ENCODE measurements at regions not wholly inside any gene's neighbourhood (a gene's known extent, or its start where the extent isn't known, plus 50 kb on each side); places are given as distances from the start of the nearest gene placed in this dataset.

DNA sequence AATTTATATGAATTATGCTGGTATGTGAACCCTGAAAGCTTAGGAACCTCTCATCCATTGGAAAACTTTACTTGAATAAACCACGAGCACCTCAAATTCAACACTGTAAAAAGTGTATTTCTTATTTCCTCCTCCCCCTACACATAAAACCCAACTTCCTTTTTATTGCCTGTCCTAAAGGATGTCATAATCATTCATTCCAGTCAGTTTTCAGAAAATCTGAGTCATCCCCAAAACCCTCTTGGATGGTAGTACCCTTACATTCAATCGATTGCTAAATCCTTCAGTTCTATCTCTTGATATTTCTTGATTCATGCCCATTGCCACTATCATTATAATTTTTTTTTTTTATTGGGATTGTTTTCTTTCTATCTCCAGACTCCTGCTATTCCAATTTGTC, 91.1 kb upstream of the ATP8A1 start:
- Histone ChIP-seq H3K4me2 (ENCODE audit: low read length) (no peak overlapping the region), H3K79me2 (replicated peaks; ENCODE audit: insufficient read depth, low read length) (no peaks in the 10 kb centered on the region), H3K27ac (ENCODE audit: low read length) (no peak overlapping the region), H3K4me3 (ENCODE audit: low read length) (no peak overlapping the region), H3K36me3 (ENCODE audit: insufficient read depth, low read length) (no peaks in the 10 kb centered on the region), H3K27me3 (ENCODE audit: insufficient read depth, low read depth, low read length) (no peaks in the 10 kb centered on the region), H3K9me3 (ENCODE audit: low read length) (no peaks in the 10 kb centered on the region), H2AFZ (ENCODE audit: low read depth, low read length) (no peak overlapping the region), H4K20me1 (ENCODE audit: insufficient read depth) (no peaks in the 10 kb centered on the region), H3K9ac (ENCODE audit: low read length) (no peak overlapping the region), H3K9me2 (ENCODE audit: insufficient read depth, low read length) (no peaks in the 10 kb centered on the region), H3F3A (ENCODE audit: insufficient read depth, low read length, poor library complexity, severe bottlenecking) (no peaks in the 10 kb centered on the region)
- TF ChIP-seq, protein P1, sequence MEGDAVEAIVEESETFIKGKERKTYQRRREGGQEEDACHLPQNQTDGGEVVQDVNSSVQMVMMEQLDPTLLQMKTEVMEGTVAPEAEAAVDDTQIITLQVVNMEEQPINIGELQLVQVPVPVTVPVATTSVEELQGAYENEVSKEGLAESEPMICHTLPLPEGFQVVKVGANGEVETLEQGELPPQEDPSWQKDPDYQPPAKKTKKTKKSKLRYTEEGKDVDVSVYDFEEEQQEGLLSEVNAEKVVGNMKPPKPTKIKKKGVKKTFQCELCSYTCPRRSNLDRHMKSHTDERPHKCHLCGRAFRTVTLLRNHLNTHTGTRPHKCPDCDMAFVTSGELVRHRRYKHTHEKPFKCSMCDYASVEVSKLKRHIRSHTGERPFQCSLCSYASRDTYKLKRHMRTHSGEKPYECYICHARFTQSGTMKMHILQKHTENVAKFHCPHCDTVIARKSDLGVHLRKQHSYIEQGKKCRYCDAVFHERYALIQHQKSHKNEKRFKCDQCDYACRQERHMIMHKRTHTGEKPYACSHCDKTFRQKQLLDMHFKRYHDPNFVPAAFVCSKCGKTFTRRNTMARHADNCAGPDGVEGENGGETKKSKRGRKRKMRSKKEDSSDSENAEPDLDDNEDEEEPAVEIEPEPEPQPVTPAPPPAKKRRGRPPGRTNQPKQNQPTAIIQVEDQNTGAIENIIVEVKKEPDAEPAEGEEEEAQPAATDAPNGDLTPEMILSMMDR (IDR thresholded peaks at IDR 0.05; ENCODE audit: poor library complexity, severe bottlenecking): no peak
- TF ChIP-seq SMC3 (conservative IDR thresholded peaks at IDR 0.05; ENCODE audit: poor library complexity) (no peak), EZH2 (IDR thresholded peaks at IDR 0.05; ENCODE audit: borderline replicate concordance, insufficient read depth, low read length, poor library complexity, severe bottlenecking) (no peak), TAF1 (IDR thresholded peaks at IDR 0.05; ENCODE audit: low read depth) (no peak), RAD21 (conservative IDR thresholded peaks at IDR 0.05) (no peak), REST (IDR thresholded peaks at IDR 0.05; ENCODE audit: borderline replicate concordance) (no peak), MXI1 (conservative IDR thresholded peaks at IDR 0.05; ENCODE audit: poor library complexity, severe bottlenecking) (no peak), POLR2AphosphoS5 (IDR thresholded peaks at IDR 0.05) (no peak), EP300 (conservative IDR thresholded peaks at IDR 0.05; ENCODE audit: poor library complexity, severe bottlenecking) (no peak)

- no peak overlapping the region for H3K9ac ChIP-seq (ENCODE audit: low read length)
- no peaks in the 10 kb centered on the region for H3K27me3 ChIP-seq (ENCODE audit: insufficient read depth, low read depth, low read length)
- H3K4me2 ChIP-seq (ENCODE audit: low read length): no peak overlapping the region
These were observed 79.8 kb upstream of the ATP8A1 start for GRCh38 chr4:42736527-42737195.

More at GRCh38 chr4:42736527-42737195, 79.8 kb upstream of the ATP8A1 start:
- no peaks in the 10 kb centered on the region for H3K9me2 ChIP-seq (ENCODE audit: insufficient read depth, low read length)
- H3K36me3 ChIP-seq (ENCODE audit: insufficient read depth, low read length): no peaks in the 10 kb centered on the region
- H3K4me3 ChIP-seq (ENCODE audit: low read length): no peak overlapping the region
- TF ChIP-seq POLR2AphosphoS5 (IDR thresholded peaks at IDR 0.05) (no peak), EP300 (conservative IDR thresholded peaks at IDR 0.05; ENCODE audit: poor library complexity, severe bottlenecking) (no peak), TAF1 (IDR thresholded peaks at IDR 0.05; ENCODE audit: low read depth) (no peak), SMC3 (conservative IDR thresholded peaks at IDR 0.05; ENCODE audit: poor library complexity) (no peak), MXI1 (conservative IDR thresholded peaks at IDR 0.05; ENCODE audit: poor library complexity, severe bottlenecking) (no peak), RAD21 (conservative IDR thresholded peaks at IDR 0.05) (no peak), REST (IDR thresholded peaks at IDR 0.05; ENCODE audit: borderline replicate concordance) (no peak), EZH2 (IDR thresholded peaks at IDR 0.05; ENCODE audit: borderline replicate concordance, insufficient read depth, low read length, poor library complexity, severe bottlenecking) (no peak)
- TF ChIP-seq, protein P1 (IDR thresholded peaks at IDR 0.05; ENCODE audit: poor library complexity, severe bottlenecking): no peak
- H2AFZ ChIP-seq (ENCODE audit: low read depth, low read length): no peak overlapping the region
- H3K9me3 ChIP-seq (ENCODE audit: low read length): no peaks in the 10 kb centered on the region
- H3K79me2 ChIP-seq (replicated peaks; ENCODE audit: insufficient read depth, low read length): no peaks in the 10 kb centered on the region
- no peaks in the 10 kb centered on the region for H3F3A ChIP-seq (ENCODE audit: insufficient read depth, low read length, poor library complexity, severe bottlenecking)
- no peaks in the 10 kb centered on the region for H4K20me1 ChIP-seq (ENCODE audit: insufficient read depth)
- H3K27ac ChIP-seq (ENCODE audit: low read length): no peak overlapping the region
